Stomach (tissue), 4 donors: ENCODE measurements at regions not wholly inside any gene's neighbourhood (a gene's known extent, or its start where the extent isn't known, plus 50 kb on each side); places are given as distances from the start of the nearest gene placed in this dataset.

Experiments used
- CTCF ChIP-seq, 7 experiments: fragments of 450-650 bp in 4 of 7; fragments of 200-600 bp in 3 of 7; sonication (generic) in 3 of 7; IDR thresholded peaks; one replicate each; pipeline ENCODE4 v1.5.1; 2016 to 2019; ENCODE audit warnings: antibody characterized with exemption in 7 of 7, control low read depth in 2 of 7, mild to moderate bottlenecking in 1 of 7
- EP300 ChIP-seq: sonication (generic); formaldehyde crosslinking; IDR thresholded peaks from one replicate; pipeline ENCODE4 v1.6.1; 2017; ENCODE audit warnings: antibody characterized with exemption
- POLR2A ChIP-seq, 4 donors: fragments of 450-650 bp; IDR thresholded peaks; one replicate each; pipeline ENCODE4 v1.6.1; 2016; ENCODE audit warnings: antibody characterized with exemption in 4 of 4, control low read depth in 2 of 4, mild to moderate bottlenecking in 1 of 4, moderate library complexity in 1 of 4
- POLR2AphosphoS5 ChIP-seq, 3 donors: sonication (generic); formaldehyde crosslinking; IDR thresholded peaks; one replicate each; pipeline ENCODE4 v1.6.1; 2016; ENCODE audit warnings: antibody characterized with exemption in 3 of 3

DNA sequence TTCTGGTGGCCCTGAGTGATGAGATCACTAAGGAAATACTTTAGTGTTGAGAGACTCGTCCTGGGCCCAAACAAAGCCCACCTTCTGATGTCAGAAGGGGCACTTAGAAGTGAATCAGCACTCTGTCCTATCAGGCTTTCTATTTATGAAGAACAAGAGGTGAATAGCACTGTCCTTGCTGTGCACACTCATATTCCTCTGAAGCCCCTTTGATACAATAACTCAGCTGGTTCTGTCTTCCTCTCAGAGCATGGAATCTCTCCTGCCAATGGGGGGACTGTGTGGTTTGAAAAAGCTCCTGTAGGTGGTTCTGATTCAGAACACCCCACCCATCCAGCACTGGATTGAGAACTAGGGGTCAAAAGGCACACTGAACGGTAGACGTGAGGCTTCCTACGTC is 348.1 kb downstream of the ETS1 start:
- TF ChIP-seq CTCF (IDR thresholded peaks at IDR 0.05) (no peak), POLR2A (IDR thresholded peaks at IDR 0.05) (no peak), POLR2AphosphoS5 (IDR thresholded peaks at IDR 0.05) (no peak), EP300 (no peak)
